HepG2 (cell line): ENCODE measurements at regions not wholly inside any gene's neighbourhood (a gene's known extent, or its start where the extent isn't known, plus 50 kb on each side); places are given as distances from the start of the nearest gene placed in this dataset.

Experiments used
- ATAC-seq: fragments of 200-7000 bp; cut with Tn5 transposase; 3 replicates; pipeline ENCODE4 v1.9.1; 2020; ENCODE audit warnings: mild to moderate bottlenecking, moderate library complexity
- BruUV-seq: library from RNA; stranded (reverse); fragments of 400-500 nt; replicated peaks from 2 replicates; lab custom pipeline; 2021; lab: Mats Ljungman, UMichigan
- CTCF ChIA-PET: fragments of 300-600 bp; formaldehyde crosslinking; extraction: SDS; loops from one replicate; lab custom pipeline; 2021; ENCODE audit warnings: low total read pairs, inconsistent platforms, low intra/inter-chr PET ratio; lab: Yijun Ruan, JAX
- POLR2A ChIA-PET: fragments of 350-600 bp; sonication (Branson Sonifier 250); formaldehyde crosslinking; loops from one replicate; lab custom pipeline; 2020; ENCODE audit warnings: antibody characterized with exemption, inconsistent platforms; lab: Yijun Ruan, JAX
- DNase-seq: peaks from one replicate; pipeline ENCODE4 v3.0.0-alpha.2; 2015; ENCODE audit warnings: low spot score
- FAIRE-seq: peaks from 3 replicates; lab custom pipeline; 2011; peaks lifted over from hg19 to GRCh38; lab: Jason Lieb, UNC
- H2AFZ ChIP-seq: one replicate; pipeline ENCODE4 v1.6.1; 2011; ENCODE audit warnings: low read length, inconsistent platforms
- H3K27ac ChIP-seq: fragments of 300-600 bp; 3 replicates; pipeline ENCODE4 v1.8.0; 2011; ENCODE audit warnings: mixed run types, mild to moderate bottlenecking, mixed read lengths, low read length, inconsistent platforms; ENCODE audit not compliant: insufficient read depth; ENCODE audit errors: extremely low read length
- H3K27me3 ChIP-seq, 2 experiments: fragments of 200-600 bp in 1 of 2; 2 replicates in 1 of 2; 3 replicates in 1 of 2; pipeline versions ENCODE4 v1.6.0 to v1.8.0; 2011; ENCODE audit warnings: low read length in 2 of 2, mild to moderate bottlenecking in 2 of 2, moderate library complexity in 2 of 2, inconsistent platforms in 1 of 2; ENCODE audit not compliant: insufficient read depth in 2 of 2, control insufficient read depth in 1 of 2
- H3K36me3 ChIP-seq, 2 experiments: fragments of 200-600 bp in 1 of 2; replicated peaks in 1 of 2; 2 replicates in 1 of 2; 3 replicates in 1 of 2; pipeline versions ENCODE4 v1.5.1 to v1.8.0; 2011; ENCODE audit warnings: low read length in 2 of 2, inconsistent platforms in 1 of 2; ENCODE audit not compliant: insufficient read depth in 2 of 2, control insufficient read depth in 1 of 2
- H3K4me1 ChIP-seq: 2 replicates; pipeline ENCODE4 v1.5.1; 2012; ENCODE audit warnings: low read length, inconsistent platforms; ENCODE audit not compliant: insufficient read depth
- H3K4me2 ChIP-seq: 2 replicates; pipeline ENCODE4 v1.6.0; 2011; ENCODE audit warnings: low read depth, low read length, inconsistent platforms
- H3K4me3 ChIP-seq, 3 experiments: fragments of 200-600 bp in 1 of 3; sonication (generic), shearing (Covaris generic) in 1 of 3; replicated peaks in 1 of 3; 2 replicates each; pipeline ENCODE4 v1.5.1; 2011 to 2016; ENCODE audit warnings: low read length in 3 of 3, inconsistent platforms in 2 of 3, low read depth in 2 of 3, mild to moderate bottlenecking in 2 of 3, control low read depth in 1 of 3, mixed read lengths in 1 of 3; ENCODE audit not compliant: insufficient read depth in 1 of 3
- H3K79me2 ChIP-seq: one replicate; pipeline ENCODE4 v1.6.1; 2011; ENCODE audit warnings: low read length, inconsistent platforms; ENCODE audit not compliant: insufficient read depth
- H3K9ac ChIP-seq: 2 replicates; pipeline ENCODE4 v1.6.0; 2011; ENCODE audit warnings: mild to moderate bottlenecking, low read depth, low read length, inconsistent platforms; ENCODE audit not compliant: insufficient read depth
- H3K9me3 ChIP-seq: 2 replicates; pipeline ENCODE4 v1.5.1; 2012; ENCODE audit warnings: mild to moderate bottlenecking, low read length
- H4K20me1 ChIP-seq: 2 replicates; pipeline ENCODE4 v1.6.0; 2011; ENCODE audit warnings: inconsistent platforms, mild to moderate bottlenecking, low read length, moderate library complexity; ENCODE audit not compliant: insufficient read depth
- FOXP1 ChIP-seq, 2 experiments: fragments of 450-650 bp in 1 of 2; IDR thresholded peaks; 2 replicates each; pipeline ENCODE4 v1.6.1; 2017 to 2018; ENCODE audit warnings: antibody characterized with exemption in 1 of 2
- HES4 ChIP-seq: sonication (generic); formaldehyde crosslinking; IDR thresholded peaks from 2 replicates; pipeline ENCODE4 v1.9.0; 2021; ENCODE audit warnings: mild to moderate bottlenecking, missing genetic modification reagents, borderline replicate concordance
- MAFF ChIP-seq: IDR thresholded peaks from 2 replicates; pipeline ENCODE4 v1.6.1; 2011; ENCODE audit warnings: low read depth, low read length, improper control_type of control experiment
- MLLT10 ChIP-seq: sonication (generic); formaldehyde crosslinking; IDR thresholded peaks from 2 replicates; pipeline ENCODE4 v1.4.0; 2020; ENCODE audit warnings: missing genetic modification reagents
- RBAK ChIP-seq: sonication (generic); formaldehyde crosslinking; IDR thresholded peaks from 2 replicates; pipeline ENCODE4 v1.5.1; 2020; ENCODE audit warnings: mild to moderate bottlenecking, missing genetic modification reagents
- RCOR2 ChIP-seq: IDR thresholded peaks from 2 replicates; pipeline ENCODE4 v1.6.1; 2016; ENCODE audit warnings: missing biosample characterization, missing genetic modification reagents
- SAP130 ChIP-seq: IDR thresholded peaks from 2 replicates; pipeline ENCODE4 v1.6.1; 2016; ENCODE audit warnings: low read depth
- TCF7L2 ChIP-seq: IDR thresholded peaks from 2 replicates; pipeline ENCODE4 v1.6.1; 2011; ENCODE audit warnings: mild to moderate bottlenecking, low read depth, low read length, moderate library complexity
- THAP11 ChIP-seq: IDR thresholded peaks from 2 replicates; pipeline ENCODE4 v1.6.1; 2016; ENCODE audit warnings: missing biosample characterization, missing genetic modification reagents
- WGBS: methylation state at CpG from one replicate; pipeline ENCODE4 v1.1.6; 2017; ENCODE audit warnings: low lambda C conversion rate; 5-methylcytosine and 5-hydroxymethylcytosine counted together
- in situ Hi-C: cut with HindIII; loops from 2 replicates; pipeline ENCODE4 v1.10.0; 2017; ENCODE audit warnings: low pct_unique_long_range_greater_than_20kb; ENCODE audit not compliant: extremely low pct_ligation_motif_present
- intact Hi-C: fragments of 100-400 bp; cut with micrococcal nuclease; formaldehyde crosslinking; loops from one replicate; pipeline ENCODE4 v1.10.0; 2022; ENCODE audit not compliant: unreplicated experiment
- TF ChIP-seq, protein P1 (sequence below): sonication (generic); formaldehyde crosslinking; IDR thresholded peaks from 2 replicates; pipeline ENCODE4 v1.5.0; 2020; ENCODE audit warnings: mild to moderate bottlenecking, missing genetic modification reagents

DNA sequence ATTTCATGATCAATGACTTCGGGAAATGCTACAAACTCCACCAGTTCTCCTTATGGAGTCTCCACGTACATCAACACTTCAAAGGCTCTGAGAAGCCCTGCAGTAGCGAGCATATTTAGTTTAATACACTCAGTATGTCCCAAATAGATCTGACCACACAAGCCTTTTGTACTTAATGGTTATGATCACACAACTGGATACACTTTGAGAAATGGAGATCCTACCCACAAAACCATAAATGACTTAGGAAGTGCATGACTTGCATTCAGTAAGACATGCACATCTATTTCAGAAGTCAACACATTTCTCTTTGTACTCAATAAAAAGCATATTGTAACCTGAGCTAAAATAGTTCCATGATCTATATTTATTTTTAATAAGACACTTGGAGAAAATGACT is 103.6 kb upstream of the SPATA12 start (continued):
- no peak for TF ChIP-seq RCOR2 (CRISPR knock-in tag)
- TF ChIP-seq, all 625 proteins: peak for 0

DNA sequence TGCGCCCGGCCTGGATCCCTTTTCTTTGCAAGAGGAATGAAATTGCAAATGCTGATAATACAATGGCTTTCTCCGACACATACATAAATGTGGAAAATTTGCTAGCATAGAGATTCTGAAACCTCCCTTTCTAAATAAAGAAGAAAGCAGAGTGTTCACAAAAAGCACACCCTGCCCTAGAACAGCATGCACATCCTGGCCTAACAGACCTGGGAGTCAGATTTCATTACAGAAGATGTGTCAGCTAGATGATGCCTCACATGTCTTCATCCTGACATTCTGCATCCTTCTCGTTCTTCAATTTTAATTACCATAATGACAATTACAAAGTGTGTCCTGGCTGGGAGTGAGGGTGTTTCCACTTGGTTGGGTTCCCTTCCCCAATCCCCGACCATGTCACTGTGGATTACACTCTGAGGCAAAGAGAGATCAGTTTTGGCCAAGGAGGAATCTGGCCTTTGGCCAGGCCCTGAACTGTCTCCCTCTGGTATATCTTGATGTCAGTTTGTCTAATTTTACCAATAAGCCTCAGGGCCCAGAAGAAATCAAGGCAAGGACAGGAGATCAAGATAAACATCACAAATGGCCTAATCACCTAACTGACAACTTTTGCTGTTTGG is 104.9 kb upstream of the SPATA12 start:
- WGBS, result 99% methylated on average over 5 of the region's 5 CpGs
- no peak for DNase-seq
- H3K4me2 ChIP-seq, result no peak overlapping the region
- H3K4me1 ChIP-seq, result peaks cover 26% of the 10 kb centered on the region
- no peak for ATAC-seq
- no peaks in the 10 kb centered on the region for H4K20me1 ChIP-seq
- no peak for FAIRE-seq
- H3K79me2 ChIP-seq, result no peaks in the 10 kb centered on the region
- CTCF ChIA-PET, result no interaction called here
- H3K4me3 ChIP-seq, result no peak overlapping the region
- no peaks in the 10 kb centered on the region for H3K27me3 ChIP-seq
- H3K9ac ChIP-seq, result no peak overlapping the region
- intact Hi-C loops (no loop called here), in situ Hi-C loops (no loop called here)
- TF ChIP-seq HES4 (no peak), TCF7L2 (no peak), THAP11 (CRISPR knock-in tag) (no peak), RBAK (CRISPR knock-in tag) (no peak), MAFF (no peak), SAP130 (CRISPR knock-in tag) (no peak), FOXP1 (IDR thresholded peaks at IDR 0.05) (no peak), FOXP1 (CRISPR knock-in tag; IDR thresholded peaks at IDR 0.05) (no peak), MLLT10 (no peak)
- TF ChIP-seq, protein P1, sequence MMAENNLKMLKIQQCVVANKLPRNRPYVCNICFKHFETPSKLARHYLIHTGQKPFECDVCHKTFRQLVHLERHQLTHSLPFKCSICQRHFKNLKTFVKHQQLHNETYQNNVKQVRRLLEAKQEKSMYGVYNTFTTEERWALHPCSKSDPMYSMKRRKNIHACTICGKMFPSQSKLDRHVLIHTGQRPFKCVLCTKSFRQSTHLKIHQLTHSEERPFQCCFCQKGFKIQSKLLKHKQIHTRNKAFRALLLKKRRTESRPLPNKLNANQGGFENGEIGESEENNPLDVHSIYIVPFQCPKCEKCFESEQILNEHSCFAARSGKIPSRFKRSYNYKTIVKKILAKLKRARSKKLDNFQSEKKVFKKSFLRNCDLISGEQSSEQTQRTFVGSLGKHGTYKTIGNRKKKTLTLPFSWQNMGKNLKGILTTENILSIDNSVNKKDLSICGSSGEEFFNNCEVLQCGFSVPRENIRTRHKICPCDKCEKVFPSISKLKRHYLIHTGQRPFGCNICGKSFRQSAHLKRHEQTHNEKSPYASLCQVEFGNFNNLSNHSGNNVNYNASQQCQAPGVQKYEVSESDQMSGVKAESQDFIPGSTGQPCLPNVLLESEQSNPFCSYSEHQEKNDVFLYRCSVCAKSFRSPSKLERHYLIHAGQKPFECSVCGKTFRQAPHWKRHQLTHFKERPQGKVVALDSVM (CRISPR knock-in tag), result no peak
- H3K27ac ChIP-seq, result no peak overlapping the region
- H2AFZ ChIP-seq, result no peak overlapping the region
- BruUV-seq, result no TSS peak
- H3K36me3 ChIP-seq, result no peaks in the 10 kb centered on the region; a peak in 1 of 5 replicates
- POLR2A ChIA-PET, result no interaction called here
- H3K9me3 ChIP-seq, result no peaks in the 10 kb centered on the region
